GM23338 (cell line): ENCODE measurements at regions not wholly inside any gene's neighbourhood (a gene's known extent, or its start where the extent isn't known, plus 50 kb on each side); places are given as distances from the start of the nearest gene placed in this dataset.

Source experiments
- CREB1 ChIP-seq: fragments of 250-450 bp; sonication (Bioruptor Pico); IDR thresholded peaks from 2 replicates; pipeline ENCODE4 v1.5.0; 2020; ENCODE audit warnings: low read depth, mild to moderate bottlenecking, moderate library complexity
- CTCF ChIP-seq, 2 experiments: fragments of 200-600 bp in 1 of 2; sonication (generic) in 1 of 2; conservative IDR thresholded peaks; 2 replicates each; pipeline versions ENCODE4 v1.5.1 to v1.6.1; 2016 to 2017; ENCODE audit warnings: antibody characterized with exemption in 2 of 2, low read depth in 2 of 2, mild to moderate bottlenecking in 2 of 2, moderate library complexity in 1 of 2
- ETS1 ChIP-seq: IDR thresholded peaks from 2 replicates; pipeline ENCODE4 v1.6.1; 2016; ENCODE audit warnings: antibody characterized with exemption
- EZH2 ChIP-seq: fragments of 200-600 bp; sonication (generic); IDR thresholded peaks from one replicate; pipeline ENCODE4 v1.8.0; 2017; ENCODE audit warnings: antibody characterized with exemption, mild to moderate bottlenecking, low read depth; ENCODE audit not compliant: unreplicated experiment
- EZH2phosphoT487 ChIP-seq: fragments of 200-600 bp; sonication (generic); IDR thresholded peaks from one replicate; pipeline ENCODE4 v1.8.1; 2018; ENCODE audit warnings: antibody characterized with exemption; ENCODE audit not compliant: unreplicated experiment
- JUNB ChIP-seq: IDR thresholded peaks from one replicate; pipeline ENCODE4 v1.6.1; 2016; ENCODE audit warnings: antibody characterized with exemption; ENCODE audit not compliant: unreplicated experiment
- POLR2AphosphoS5 ChIP-seq: IDR thresholded peaks from 2 replicates; pipeline ENCODE4 v1.6.1; 2016; ENCODE audit warnings: antibody characterized with exemption, low read depth
- STAT1 ChIP-seq: IDR thresholded peaks from one replicate; pipeline ENCODE4 v1.6.1; 2016; ENCODE audit warnings: antibody characterized with exemption; ENCODE audit not compliant: unreplicated experiment
- ZNF114 ChIP-seq: fragments of 250-450 bp; sonication (Bioruptor Pico); IDR thresholded peaks from 2 replicates; pipeline ENCODE4 v1.5.0; 2020; ENCODE audit warnings: mild to moderate bottlenecking, moderate library complexity
- ZNF331 ChIP-seq: fragments of 250-450 bp; sonication (Bioruptor Pico); IDR thresholded peaks from 2 replicates; pipeline ENCODE4 v1.5.0; 2020; ENCODE audit warnings: low read depth, mild to moderate bottlenecking, moderate library complexity
- ZNF462 ChIP-seq: fragments of 250-450 bp; sonication (Bioruptor Pico); IDR thresholded peaks from 2 replicates; pipeline ENCODE4 v1.5.0; 2020; ENCODE audit warnings: mild to moderate bottlenecking, moderate library complexity
- TF ChIP-seq, protein P1 (sequence below): IDR thresholded peaks from one replicate; pipeline ENCODE4 v1.6.1; 2018; ENCODE audit warnings: antibody characterized with exemption; ENCODE audit not compliant: unreplicated experiment

DNA sequence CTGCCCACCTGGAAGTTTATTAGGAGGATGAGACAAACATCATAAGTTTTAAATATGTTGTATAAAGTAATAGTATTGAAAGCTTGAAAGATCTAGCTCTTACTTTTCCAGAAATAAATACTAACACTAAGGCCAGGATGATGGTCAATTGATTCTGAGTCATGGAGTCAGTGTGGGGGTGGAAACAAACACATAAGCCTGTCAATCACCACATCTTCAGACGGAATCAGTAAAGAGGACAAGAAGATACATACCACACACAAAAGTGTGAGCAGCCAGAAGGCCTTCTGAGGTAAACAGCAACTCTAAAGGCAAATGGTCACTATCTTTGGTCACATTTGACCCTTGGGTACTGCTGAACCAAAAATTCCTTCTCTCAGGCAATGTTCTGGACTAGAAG, 365.0 kb upstream of the RASGEF1B start:
- TF ChIP-seq CTCF (conservative IDR thresholded peaks at IDR 0.05; ENCODE audit: low read depth in 2 of 2), result no peak
- no peak for TF ChIP-seq JUNB
- TF ChIP-seq STAT1, result no peak
- no peak for TF ChIP-seq POLR2AphosphoS5
- TF ChIP-seq, protein P1, sequence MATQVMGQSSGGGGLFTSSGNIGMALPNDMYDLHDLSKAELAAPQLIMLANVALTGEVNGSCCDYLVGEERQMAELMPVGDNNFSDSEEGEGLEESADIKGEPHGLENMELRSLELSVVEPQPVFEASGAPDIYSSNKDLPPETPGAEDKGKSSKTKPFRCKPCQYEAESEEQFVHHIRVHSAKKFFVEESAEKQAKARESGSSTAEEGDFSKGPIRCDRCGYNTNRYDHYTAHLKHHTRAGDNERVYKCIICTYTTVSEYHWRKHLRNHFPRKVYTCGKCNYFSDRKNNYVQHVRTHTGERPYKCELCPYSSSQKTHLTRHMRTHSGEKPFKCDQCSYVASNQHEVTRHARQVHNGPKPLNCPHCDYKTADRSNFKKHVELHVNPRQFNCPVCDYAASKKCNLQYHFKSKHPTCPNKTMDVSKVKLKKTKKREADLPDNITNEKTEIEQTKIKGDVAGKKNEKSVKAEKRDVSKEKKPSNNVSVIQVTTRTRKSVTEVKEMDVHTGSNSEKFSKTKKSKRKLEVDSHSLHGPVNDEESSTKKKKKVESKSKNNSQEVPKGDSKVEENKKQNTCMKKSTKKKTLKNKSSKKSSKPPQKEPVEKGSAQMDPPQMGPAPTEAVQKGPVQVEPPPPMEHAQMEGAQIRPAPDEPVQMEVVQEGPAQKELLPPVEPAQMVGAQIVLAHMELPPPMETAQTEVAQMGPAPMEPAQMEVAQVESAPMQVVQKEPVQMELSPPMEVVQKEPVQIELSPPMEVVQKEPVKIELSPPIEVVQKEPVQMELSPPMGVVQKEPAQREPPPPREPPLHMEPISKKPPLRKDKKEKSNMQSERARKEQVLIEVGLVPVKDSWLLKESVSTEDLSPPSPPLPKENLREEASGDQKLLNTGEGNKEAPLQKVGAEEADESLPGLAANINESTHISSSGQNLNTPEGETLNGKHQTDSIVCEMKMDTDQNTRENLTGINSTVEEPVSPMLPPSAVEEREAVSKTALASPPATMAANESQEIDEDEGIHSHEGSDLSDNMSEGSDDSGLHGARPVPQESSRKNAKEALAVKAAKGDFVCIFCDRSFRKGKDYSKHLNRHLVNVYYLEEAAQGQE, result no peak
- no peak for TF ChIP-seq EZH2phosphoT487
- no peak for TF ChIP-seq EZH2
- no peak for TF ChIP-seq CREB1 (CRISPR knock-in tag)
- TF ChIP-seq ZNF462, result no peak
- TF ChIP-seq ZNF331 (CRISPR knock-in tag), result no peak
- TF ChIP-seq ETS1, result no peak
- TF ChIP-seq ZNF114 (CRISPR knock-in tag), result no peak
